ENCODE measurements at regions not wholly inside any gene's neighbourhood (a gene's known extent, or its start where the extent isn't known, plus 50 kb on each side); places are given as distances from the start of the nearest gene placed in this dataset.
"Not testable (repeated sequence)": the region's sequence is repeated elsewhere in the genome, so short reads cannot be mapped to it uniquely, and the experiment has no call there.

GRCh38 chr3:65169961-65170360 is 482.2 kb upstream of the ADAMTS9 start:
- DNase-seq: no peak

GRCh38 chr3:65168547-65168946 is 480.7 kb upstream of the ADAMTS9 start:
- no peak for DNase-seq

- DNase-seq: no peak
Observed at GRCh38 chr3:65166531-65166930, 478.7 kb upstream of the ADAMTS9 start.

GRCh38 chr3:65158023-65158422 is 470.2 kb upstream of the ADAMTS9 start:
- no peak for DNase-seq

- DNase-seq: no peak
Observed at GRCh38 chr3:65153850-65154512, 466.2 kb upstream of the ADAMTS9 start.

GRCh38 chr3:65151666-65152065 is 463.9 kb upstream of the ADAMTS9 start:
- no peak for DNase-seq

- no peak for DNase-seq
Observed at GRCh38 chr3:65149877-65150276, 462.1 kb upstream of the ADAMTS9 start.

- DNase-seq: no peak
Observed at GRCh38 chr3:65148687-65149086, 460.9 kb upstream of the ADAMTS9 start.

GRCh38 chr3:65146179-65146578 is 458.4 kb upstream of the ADAMTS9 start:
- no peak for DNase-seq

GRCh38 chr3:65145680-65146079 is 457.9 kb upstream of the ADAMTS9 start:
- DNase-seq: no peak

- DNase-seq: no peak
Observed at GRCh38 chr3:65144791-65145351, 457.1 kb upstream of the ADAMTS9 start.

GRCh38 chr3:65142456-65142855 is 454.7 kb upstream of the ADAMTS9 start:
- no peak for DNase-seq

- DNase-seq: no peak
Observed at GRCh38 chr3:65138556-65138955, 450.8 kb upstream of the ADAMTS9 start.

- DNase-seq: not testable (repeated sequence)
Observed at GRCh38 chr3:65133752-65134151, 446.0 kb upstream of the ADAMTS9 start.

- DNase-seq: no peak
Observed at GRCh38 chr3:65130782-65131181, 443.0 kb upstream of the ADAMTS9 start.

GRCh38 chr3:65128346-65128745 is 440.5 kb upstream of the ADAMTS9 start:
- no peak for DNase-seq

GRCh38 chr3:65126527-65127410 is 439.0 kb upstream of the ADAMTS9 start:
- no peak for DNase-seq

- DNase-seq: not testable (repeated sequence)
Observed at GRCh38 chr3:65120156-65120555, 432.4 kb upstream of the ADAMTS9 start.

GRCh38 chr3:65118912-65119499 is 431.2 kb upstream of the ADAMTS9 start:
- no peak for DNase-seq

- no peak for DNase-seq
Observed at GRCh38 chr3:65114041-65114440, 426.2 kb upstream of the ADAMTS9 start.

- no peak for DNase-seq
Observed at GRCh38 chr3:65112751-65113300, 425.0 kb upstream of the ADAMTS9 start.

- no peak for DNase-seq
Observed at GRCh38 chr3:65110661-65111060, 422.9 kb upstream of the ADAMTS9 start.

GRCh38 chr3:65109966-65110500 is 422.2 kb upstream of the ADAMTS9 start:
- no peak for DNase-seq
